ENCODE measurements at regions not wholly inside any gene's neighbourhood (a gene's known extent, or its start where the extent isn't known, plus 50 kb on each side); places are given as distances from the start of the nearest gene placed in this dataset.

- TF ChIP-seq ESRRA (IDR thresholded peaks at IDR 0.05; ENCODE audit: borderline replicate concordance, low read depth): peak; percentile 42; the same call in 1 of the 2 replicates
- no peak for TF ChIP-seq ZBTB43 (CRISPR knock-in tag; IDR thresholded peaks at IDR 0.05)
- peak; percentile 61 to 99; a peak in 3 of 4 replicates for TF ChIP-seq HDAC1 (IDR thresholded peaks at IDR 0.05)
- no peak for TF ChIP-seq ZNF740 (CRISPR knock-in tag; IDR thresholded peaks at IDR 0.05)
- TF ChIP-seq ZNF740 (tag; IDR thresholded peaks at IDR 0.05): peak in 1 of 2 experiments; percentile 51; a peak in 1 of 4 replicates
- 0 out of 2 replicates have a peak, but pooled peaks have one; percentile 30 for TF ChIP-seq ETV5 (CRISPR knock-in tag; IDR thresholded peaks at IDR 0.05; ENCODE audit: low read depth)
- TF ChIP-seq MAFF (IDR thresholded peaks at IDR 0.05; ENCODE audit: low read length): no peak
- TF ChIP-seq TSHZ1 (CRISPR knock-in tag; IDR thresholded peaks at IDR 0.05): peak; percentile 64; the same call in 1 of the 2 replicates
- TF ChIP-seq TCF15 (CRISPR knock-in tag; IDR thresholded peaks at IDR 0.05): peak; percentile 85
- 0 out of 2 replicates have a peak, but pooled peaks have one; percentile 55 for TF ChIP-seq ZHX1 (conservative IDR thresholded peaks at IDR 0.05; ENCODE audit: low read length)
- no peak for TF ChIP-seq ZNF316 (IDR thresholded peaks at IDR 0.05)
- peak; percentile 82 for TF ChIP-seq HINFP (tag; conservative IDR thresholded peaks at IDR 0.05; ENCODE audit: low read depth)
- peak; percentile 89; the same call in 1 of the 2 replicates for TF ChIP-seq HSF4 (CRISPR knock-in tag; IDR thresholded peaks at IDR 0.05; ENCODE audit: borderline replicate concordance)
- peak; percentile 44; the same call in 1 of the 2 replicates for TF ChIP-seq ZNF589 (CRISPR knock-in tag; IDR thresholded peaks at IDR 0.05; ENCODE audit: low read depth)
- TF ChIP-seq HOMEZ (CRISPR knock-in tag; IDR thresholded peaks at IDR 0.05): peak; percentile 83; the same call in 1 of the 2 replicates
These were observed 74.2 kb downstream of the CD164 start (continued) for GRCh38 chr6:109308018-109308492.

All from K562 (cell line).